Ureter (tissue), 1 donor: ENCODE measurements at regions not wholly inside any gene's neighbourhood (a gene's known extent, or its start where the extent isn't known, plus 50 kb on each side); places are given as distances from the start of the nearest gene placed in this dataset.

Source experiments
- DNase-seq: peaks from one replicate; pipeline ENCODE4 v3.0.0-alpha.2; 2020; ENCODE audit warnings: low spot score
- donor health status: DM: yes; HTN: yes; CAD: no.

DNA sequence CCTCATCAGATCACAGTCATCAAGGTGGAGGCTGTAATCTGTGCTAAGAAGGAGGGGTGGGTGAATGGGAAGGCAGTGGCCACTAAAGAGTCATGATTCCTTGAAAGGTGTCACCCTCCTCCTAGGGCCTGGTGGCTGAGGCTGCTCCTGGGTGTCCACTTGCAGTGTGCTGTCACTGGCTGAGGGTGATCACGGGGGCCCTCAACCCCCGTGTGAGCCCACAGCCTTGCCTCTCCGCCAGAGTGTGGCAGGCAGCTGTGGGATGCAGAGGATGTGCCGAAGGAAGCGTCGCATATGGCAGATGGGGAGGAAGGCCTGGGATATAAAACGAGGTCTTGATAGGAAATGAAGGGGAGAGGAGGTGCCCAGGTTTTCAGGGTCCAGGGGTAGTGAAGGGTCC is 476.5 kb downstream of the PTPRU start:
- no peak for DNase-seq

DNA sequence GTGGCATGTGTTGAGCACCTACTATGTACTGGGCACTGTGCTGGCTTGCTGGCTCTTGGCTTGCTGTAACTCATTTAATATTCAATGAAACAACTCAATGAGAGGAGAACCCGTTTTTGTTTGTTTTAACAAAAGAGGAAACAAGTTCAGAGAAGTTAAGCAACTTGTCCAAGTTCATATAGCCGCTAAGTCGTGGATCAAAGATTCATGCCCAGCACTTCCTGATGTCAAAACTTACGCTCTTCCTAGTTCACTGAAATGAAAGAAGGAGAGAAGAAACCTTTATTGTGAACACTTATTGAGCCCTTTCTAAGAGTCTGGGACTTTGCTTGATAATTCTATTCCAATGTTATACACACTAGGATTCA is 475.9 kb downstream of the PTPRU start:
- DNase-seq, result no peak

DNA sequence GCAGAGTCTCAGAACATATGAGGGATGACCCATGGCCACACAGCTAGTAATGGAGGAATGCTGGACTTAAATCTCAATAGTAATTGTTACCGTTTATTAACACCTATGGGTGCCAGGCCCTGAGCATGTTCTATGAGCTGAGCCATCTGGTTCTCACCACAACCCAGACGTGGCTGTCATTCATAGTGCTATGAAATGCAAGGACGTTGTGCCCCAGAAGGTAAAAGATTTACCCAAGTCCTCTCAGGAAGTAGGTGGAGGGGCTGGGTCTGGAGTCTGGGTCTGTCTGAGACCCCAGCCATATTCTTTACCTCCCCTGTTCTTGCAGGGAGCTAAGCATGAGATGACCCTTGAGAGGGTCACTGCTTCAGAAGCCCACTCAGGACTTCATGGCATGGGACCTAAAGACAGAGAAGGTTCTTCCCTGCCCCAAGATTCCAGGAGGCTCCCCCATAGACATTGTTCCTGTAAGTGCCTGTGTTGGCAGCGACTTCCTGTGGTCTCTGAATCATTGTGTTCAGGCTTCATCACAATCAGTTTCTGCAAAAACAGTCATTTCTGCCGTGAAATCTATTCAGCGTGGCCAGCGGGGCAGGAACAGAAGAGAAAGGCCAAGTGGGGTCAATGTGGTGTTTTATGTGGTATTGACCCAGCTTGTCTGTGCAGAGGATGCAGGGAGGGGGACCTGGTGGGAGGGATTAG is 475.4 kb downstream of the PTPRU start:
- no peak for DNase-seq

DNA sequence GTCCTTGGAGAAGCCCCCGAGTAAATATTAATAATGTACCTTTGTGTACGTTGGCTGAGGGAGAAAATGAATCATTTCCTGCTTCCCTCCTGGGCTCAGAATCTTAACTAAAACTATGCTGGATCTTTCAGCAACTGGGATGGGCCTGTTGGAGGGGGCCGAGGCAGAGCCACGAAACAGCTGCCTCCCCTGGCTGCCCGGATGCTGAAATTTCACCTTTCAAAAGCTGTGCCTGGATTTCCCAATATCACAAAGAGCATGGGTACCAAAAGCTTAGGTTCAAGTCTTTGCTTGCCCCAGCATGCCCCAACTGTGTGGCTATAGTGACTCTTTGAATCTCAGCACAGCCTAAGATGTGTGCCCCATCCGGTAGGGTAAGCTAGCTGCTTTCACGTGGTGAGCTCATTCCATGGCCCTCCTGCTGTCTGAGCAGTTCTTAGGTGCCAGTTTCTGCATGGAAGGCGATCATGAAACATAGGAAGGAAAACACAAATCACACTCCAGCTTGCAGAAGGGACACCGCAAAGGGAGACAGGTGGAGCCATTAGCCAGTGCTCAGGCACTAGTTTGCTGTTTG is 473.5 kb downstream of the PTPRU start:
- DNase-seq, result peak; percentile 84

DNA sequence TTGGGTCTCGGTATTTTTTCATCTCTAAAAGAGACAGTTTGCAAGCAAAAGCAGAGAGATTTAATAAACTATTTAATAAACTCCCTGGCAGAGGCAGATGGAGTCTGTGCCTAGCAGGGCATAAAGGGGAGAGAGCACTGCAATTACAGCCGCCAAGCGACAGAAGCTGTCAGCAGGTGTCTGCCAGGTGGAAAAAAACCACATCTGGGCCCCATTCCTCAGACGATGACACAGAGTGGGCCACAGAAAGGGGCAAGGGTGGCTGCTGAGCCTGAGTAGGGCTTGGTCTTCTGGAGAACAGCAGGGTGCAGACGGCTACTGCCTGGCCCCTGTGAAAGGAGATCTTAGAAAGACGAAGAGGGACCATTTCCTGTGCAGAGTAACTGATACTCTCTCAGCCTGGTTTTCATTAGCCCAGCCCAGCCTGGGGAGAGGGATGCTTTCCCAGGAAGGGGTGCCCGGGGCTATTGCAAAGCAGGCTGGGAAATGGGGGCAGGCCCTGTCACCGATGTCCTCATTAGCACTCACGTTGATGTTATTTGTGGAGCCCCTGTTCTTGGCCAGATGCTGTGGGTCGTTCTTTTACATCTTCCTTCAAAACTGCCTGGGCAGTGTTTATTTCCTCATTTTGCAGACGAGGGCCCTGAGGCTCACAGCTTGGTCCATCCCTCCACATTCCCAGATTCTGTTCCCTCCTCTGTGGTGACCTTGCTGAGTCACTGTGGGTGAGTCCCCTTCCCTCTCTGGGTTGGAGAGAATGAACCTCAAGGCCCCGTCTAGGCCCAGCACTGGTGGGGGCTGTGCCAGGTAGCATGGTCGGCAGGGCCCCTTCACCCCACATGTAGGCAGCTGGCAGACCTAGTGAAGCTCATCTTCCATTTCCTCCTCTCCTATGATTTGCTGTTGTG is 472.7 kb downstream of the PTPRU start:
- no peak for DNase-seq

DNA sequence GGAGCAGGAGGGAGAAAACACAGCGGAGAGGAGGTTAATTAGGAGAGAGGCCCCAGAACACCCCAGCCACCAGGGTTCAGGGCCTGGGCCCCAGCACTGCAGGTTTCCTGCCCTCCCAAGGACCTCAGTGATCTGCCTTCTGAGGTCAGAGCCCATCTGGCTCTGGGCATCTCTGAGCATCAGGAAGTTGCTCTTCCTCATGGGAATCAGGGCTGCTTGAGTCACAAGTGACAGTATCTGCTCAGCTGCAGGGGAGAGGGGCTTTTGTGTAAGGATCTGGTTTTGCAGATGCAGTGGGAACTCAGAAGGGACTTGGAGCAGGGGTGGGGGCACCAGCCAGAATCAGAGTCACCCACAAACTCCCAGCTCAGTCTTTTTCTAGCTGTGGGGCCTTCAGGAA is 472.1 kb downstream of the PTPRU start:
- DNase-seq, result no peak

DNA sequence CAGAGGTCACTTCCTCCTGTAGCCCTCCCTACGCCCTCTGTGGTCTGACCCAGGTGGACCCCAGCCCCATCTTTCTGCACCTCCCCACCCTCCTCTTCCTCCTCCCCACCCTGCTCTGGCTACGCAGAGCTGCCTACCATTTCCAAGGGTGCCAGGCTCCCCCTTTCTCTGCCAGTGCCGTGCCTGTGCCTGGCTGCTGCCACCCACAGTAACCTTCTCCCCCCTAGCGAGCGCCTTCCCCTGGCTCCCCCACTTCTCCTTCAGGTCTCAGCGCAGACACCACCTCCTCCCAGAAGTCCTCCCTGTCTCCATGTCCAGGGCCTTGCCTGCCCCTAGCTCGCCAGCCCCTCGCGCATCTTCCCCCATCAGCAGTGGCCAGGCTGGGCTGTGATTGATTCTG is 471.5 kb downstream of the PTPRU start:
- DNase-seq, result no peak

DNA sequence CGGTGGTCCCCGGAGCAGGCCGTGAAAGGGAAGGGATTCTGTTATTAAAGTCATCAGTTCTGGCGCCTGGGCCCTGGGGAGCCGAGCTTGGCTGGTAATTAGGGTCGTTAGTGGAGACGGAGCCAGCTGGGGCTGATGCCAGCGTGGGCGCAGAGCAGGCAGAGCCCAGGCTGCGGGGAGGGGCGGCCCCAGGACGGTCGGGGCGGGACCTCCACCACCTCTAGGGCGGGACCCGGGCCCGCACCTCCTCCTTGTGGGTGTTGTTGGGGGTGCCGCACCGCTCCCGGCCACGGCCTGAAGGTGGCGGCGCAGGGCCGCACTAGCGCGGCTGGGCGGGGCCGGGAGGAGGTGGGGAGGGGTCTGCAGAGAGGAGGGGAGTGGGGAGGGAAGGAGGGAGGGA is 470.6 kb downstream of the PTPRU start:
- no peak for DNase-seq

DNA sequence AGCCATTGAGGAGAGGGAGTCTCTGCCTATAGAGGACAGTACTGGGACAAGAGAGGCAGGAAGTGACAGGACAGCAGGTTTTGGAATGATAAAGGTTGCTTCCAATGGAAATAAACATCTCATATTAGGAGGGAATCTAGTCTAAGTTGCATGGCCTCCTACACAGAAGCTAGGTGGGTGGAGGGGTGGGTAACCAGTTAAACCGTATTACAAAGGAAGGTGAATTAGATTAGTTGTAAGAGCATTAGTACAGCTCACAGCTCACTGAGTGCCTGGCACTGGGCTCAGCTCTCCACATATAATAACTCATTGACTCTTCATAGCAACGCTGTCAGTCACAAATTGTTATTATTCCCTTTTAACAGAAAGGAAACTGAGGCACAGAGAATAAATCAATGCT is 468.1 kb downstream of the PTPRU start:
- no peak for DNase-seq

DNA sequence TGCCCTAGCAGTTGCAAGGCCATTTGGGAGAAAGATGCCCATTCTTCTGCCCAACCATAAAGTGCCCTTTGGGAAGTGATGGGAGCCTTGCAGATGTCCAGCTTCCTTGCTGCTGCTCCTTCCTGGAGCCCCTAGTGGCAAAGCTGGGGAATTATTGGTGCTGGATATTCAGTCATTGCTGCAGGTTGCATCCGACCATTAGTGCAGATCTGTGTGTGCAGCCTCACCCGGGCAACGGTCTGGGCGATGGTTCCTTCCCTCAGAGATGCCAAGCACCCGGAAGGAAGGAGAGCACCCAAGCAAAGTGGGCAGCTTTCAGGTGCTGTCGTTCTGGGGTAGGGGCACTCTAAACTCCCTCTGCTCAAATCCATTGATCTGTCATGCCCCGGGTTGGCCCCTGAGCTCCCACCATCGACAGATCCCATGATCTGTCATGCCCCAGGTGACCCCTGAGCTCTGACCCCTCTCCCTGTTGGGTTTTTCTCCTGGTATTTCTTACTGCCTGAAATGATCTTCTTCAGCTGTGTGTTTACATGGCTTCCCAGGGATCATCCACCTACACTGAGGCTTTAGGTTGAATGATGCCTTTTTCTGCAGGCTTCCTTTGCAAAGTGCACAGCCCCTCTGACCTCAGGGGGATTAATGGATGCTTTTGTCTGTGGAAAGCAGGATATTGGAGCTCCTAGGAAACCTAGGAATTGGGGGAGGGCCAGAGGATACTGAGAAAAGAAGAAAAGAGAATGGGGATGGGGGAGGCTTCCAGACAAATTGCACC is 467.5 kb downstream of the PTPRU start:
- no peak for DNase-seq

DNA sequence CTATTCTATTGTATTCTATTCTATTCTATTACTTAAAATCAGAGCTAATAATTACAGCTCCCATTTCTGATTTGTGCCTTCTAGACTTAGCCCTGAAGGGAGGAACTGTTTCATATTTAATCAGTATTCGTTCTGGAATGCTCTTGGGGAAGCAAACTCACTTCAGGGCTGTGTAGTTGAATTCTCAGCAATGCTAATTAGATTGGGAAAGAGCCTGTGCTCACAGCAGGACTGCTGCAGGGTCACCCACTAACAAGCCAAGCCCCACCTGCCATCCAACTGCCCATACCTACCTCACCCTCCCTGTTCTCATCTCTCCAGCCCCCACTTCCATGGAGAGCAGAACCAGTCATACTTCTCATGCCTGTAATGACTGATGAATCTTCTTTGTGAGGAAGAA is 464.2 kb downstream of the PTPRU start:
- DNase-seq, result no peak

DNA sequence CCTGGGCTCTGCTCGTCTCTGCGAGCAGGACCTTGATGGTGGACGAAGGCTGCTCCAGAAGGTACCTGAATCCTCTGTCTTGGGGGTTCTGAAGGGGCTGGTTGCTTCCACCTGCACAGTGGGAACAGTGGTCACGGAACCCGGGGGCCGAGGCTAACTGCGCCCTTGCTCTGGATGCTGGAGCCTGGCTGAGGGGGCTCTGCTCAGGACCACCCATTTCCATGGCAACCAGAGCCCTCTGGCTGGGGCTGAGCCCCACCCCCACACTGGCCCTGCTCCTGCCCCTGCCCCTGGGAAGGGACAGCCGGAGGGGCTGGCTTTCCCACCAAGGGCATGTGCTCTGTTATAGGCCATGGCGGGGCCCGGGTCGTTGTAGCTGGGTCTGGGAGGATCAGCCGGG is 462.3 kb downstream of the PTPRU start:
- DNase-seq, result no peak

DNA sequence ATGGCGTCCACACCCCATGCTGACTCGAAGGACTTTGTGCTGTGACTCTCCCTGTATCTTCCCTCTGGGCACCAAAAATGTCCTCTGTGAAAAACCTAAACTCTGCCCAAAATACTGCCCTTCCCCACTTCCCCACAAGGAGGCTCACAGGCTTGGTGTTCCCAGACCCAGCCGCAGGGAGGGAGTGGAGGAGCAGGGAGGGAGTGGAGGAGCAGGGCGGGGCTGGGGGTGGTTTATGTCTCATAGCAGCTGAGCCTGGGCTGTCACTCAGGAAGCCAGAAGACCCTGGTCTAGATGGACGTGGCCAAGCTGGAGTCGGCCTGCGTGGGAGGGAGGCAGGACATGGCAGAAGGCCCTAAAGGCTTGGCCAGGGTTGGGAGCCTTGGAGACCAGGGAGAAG is 461.7 kb downstream of the PTPRU start:
- peak; percentile 53 for DNase-seq

DNA sequence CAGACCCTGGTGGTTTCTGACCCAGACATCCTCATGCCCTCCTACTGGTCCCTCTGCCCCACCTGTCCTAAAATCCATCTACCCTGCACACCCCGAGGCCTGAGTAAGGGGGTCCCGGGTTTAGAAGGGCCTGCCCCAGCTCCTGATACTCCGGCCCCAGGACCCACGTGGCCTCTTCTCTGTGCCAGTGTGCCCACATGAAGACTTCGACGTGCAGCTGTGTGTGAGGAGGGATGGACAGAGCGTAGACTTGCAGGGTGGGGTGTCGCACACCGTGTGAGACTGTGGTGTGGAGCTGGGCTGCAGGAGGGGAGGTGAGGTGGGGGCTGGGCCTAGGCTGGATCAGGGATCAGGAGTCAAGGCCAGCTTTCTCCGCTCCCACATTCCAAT is 461.1 kb downstream of the PTPRU start:
- DNase-seq, result no peak

DNA sequence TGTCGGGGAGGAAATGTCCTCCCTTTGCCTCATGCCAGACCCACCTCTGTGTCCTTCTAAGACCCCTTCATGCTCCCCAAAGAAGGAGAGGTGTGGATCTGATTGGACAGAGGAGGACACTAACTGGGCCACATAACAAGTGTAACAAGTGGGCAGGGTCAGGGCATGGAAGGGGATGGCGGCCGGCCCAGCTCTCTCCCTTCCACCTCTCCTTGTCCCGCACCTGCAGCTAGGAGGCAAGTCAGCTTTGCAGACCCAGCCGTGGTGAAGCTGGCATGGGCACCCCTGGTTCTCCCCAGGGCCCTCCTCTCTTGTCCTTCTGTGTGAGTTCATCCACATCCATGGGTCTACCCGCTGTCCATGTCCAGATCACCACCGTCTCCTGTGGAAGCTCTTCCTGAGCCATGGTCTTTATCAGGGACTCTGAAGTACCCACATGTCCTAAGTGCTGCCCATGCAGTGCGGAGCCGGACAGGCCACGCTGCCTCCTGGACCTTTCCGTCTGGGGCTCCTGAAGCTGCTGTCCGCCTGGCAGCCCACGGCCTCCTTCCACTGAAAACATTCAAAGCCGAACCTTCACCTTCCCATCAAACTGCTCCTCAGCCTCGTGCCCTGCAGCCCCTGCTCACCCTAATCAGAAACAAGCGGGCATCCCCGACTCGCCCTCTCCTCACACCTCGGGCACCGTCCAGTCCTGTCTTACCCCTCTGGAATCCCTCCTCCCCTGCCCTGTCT is 460.5 kb downstream of the PTPRU start:
- no peak for DNase-seq

DNA sequence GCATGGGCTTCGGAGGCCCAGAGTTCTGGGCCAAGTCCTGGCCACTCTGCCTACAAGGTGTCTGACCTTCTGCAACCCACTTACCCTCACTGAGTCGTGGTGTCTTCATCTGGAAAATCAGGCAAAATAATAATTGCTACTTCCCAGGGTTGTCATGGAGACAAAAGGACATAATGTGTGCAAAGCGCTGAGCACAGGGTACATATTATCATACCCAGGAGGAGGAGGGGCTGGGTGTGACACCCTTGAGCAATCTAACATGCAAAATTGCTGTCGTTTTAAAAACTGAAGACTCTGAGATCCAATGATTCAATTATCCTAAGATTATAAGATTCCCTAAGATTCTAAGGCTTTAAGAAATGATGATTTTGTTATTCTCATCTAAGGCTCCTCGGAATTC is 459.5 kb downstream of the PTPRU start:
- no peak for DNase-seq

DNA sequence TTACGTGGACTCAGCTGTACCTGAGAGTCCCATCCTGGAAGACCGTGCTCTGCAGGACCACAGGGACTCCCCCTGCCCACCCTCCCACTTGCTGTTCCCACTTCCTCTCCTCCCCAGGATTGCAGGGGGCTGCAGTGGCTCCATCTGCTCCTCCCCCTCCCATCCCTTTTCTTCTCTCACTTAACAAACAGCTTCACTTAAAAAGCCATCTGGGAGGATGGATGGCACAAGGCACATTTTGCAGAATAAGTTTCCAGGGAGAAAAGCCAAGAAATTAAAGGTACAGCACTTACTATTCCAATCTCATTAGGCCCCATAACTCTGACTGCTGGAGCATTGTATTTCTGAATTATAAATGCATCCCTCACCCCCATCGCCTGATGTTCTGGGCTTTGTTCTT is 458.7 kb downstream of the PTPRU start:
- DNase-seq, result no peak

DNA sequence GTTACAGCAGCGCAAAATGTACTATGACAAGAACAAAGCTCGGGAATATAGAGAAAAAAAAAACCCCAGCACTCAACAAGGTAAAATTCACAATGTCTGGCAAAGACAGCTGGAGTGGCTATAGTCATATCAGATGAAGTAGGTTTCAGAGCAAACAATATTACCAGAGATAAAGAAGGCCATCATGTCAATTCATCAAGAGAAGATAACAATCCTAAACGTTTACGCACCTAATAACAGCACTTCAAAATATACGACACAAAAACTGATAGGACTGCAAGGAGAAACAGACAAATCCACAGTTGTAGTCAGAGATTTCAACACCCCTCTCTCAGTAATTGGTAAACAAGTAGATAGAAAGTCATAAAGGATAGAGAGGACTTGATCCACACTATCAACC is 455.2 kb downstream of the PTPRU start:
- no peak for DNase-seq

DNA sequence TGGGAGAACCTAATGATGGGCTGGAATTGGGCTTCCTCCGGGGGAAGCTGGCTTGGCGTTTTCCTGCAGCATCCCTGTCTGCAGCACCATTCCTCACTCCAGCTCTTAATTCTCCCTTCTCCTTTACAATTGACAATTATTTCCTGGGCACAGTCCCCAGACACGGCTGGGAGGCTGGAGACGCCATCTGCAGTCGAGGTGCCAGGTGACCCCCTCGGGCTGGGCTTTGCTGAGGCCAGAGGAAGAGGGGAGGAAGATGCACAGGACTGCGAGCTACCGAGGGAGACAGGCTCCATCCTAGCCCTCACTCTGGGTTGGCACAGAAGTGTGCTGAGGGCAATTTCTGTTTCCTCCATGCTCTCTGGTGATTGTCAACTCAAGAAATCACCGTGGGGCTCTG is 453.8 kb downstream of the PTPRU start:
- no peak for DNase-seq

DNA sequence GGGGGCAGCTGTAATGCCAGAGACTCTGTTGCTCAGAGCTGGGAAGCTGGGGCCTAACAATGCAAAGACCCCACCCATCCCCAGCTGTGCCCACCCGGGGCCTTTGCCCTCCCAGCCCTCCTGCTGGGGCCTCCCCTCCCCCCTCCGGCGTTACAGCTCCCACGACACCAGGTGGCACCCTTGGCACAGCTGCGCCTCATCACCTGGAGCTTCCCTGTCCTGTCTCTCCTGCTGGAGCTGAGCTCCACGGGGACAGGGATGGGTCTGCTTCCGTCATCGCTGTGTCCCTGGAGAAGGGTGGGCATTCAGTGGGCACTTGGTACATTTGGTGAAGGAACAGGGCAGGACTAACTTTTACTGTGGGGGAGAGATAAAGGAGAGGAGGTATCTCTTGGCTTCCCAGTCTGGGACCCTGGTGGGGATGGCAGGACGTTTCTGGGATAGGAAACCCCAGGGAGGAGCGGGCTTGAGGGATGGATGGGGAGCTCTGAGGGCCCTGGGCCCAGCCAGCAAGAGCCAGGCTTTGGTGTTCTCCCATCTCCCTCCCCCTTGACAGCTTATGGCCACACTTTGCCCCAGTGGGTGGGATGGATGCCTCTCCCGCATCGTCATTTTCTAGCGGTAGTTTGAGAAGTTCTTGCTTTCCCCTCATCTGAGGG is 453.2 kb downstream of the PTPRU start:
- no peak for DNase-seq
